SU-DHL-6 (cell line): ENCODE measurements at regions not wholly inside any gene's neighbourhood (a gene's known extent, or its start where the extent isn't known, plus 50 kb on each side); places are given as distances from the start of the nearest gene placed in this dataset.

Experiments used
- H2AFZ ChIP-seq: fragments of 200-600 bp; sonication (generic); 2 replicates; pipeline ENCODE4 v1.6.1; 2014; ENCODE audit warnings: low read depth, mild to moderate bottlenecking, moderate library complexity, mixed read lengths, antibody characterized with exemption, low read length; ENCODE audit not compliant: severe bottlenecking
- H3F3A ChIP-seq: fragments of 200-600 bp; shearing (Covaris generic); 2 replicates; pipeline ENCODE4 v1.6.0; 2016; ENCODE audit warnings: antibody characterized with exemption, mild to moderate bottlenecking; ENCODE audit not compliant: insufficient read depth
- H3K27ac ChIP-seq: fragments of 200-600 bp; sonication (generic); 2 replicates; pipeline ENCODE4 v1.5.1; 2016; ENCODE audit warnings: low read depth, mild to moderate bottlenecking, low read length, moderate library complexity, mixed read lengths
- H3K27me3 ChIP-seq: fragments of 200-600 bp; sonication (generic), shearing (Covaris generic); 2 replicates; pipeline ENCODE4 v1.6.0; 2014; ENCODE audit warnings: mild to moderate bottlenecking, low read length
- H3K36me3 ChIP-seq: fragments of 200-600 bp; sonication (generic); 2 replicates; pipeline ENCODE4 v1.6.1; 2014; ENCODE audit warnings: mild to moderate bottlenecking, low read length, mixed read lengths
- H3K4me2 ChIP-seq: fragments of 300-600, 200-600 bp; shearing (Covaris generic), sonication (generic); 2 replicates; pipeline ENCODE4 v1.6.0; 2014; ENCODE audit warnings: low read length, low read depth, mild to moderate bottlenecking; ENCODE audit not compliant: poor library complexity, severe bottlenecking
- H3K4me3 ChIP-seq: fragments of 200-600 bp; sonication (generic); 2 replicates; pipeline ENCODE4 v1.5.1; 2014; ENCODE audit warnings: antibody characterized with exemption, low read length, mild to moderate bottlenecking, mixed read lengths; ENCODE audit not compliant: insufficient read depth, poor library complexity, severe bottlenecking
- H3K79me2 ChIP-seq: fragments of 200-600 bp; sonication (generic); 2 replicates; pipeline ENCODE4 v1.6.1; 2014; ENCODE audit warnings: mild to moderate bottlenecking, low read length, moderate library complexity; ENCODE audit not compliant: insufficient read depth
- H3K9ac ChIP-seq: fragments of 200-600 bp; sonication (generic); 2 replicates; pipeline ENCODE4 v1.7.0; 2014; ENCODE audit warnings: mild to moderate bottlenecking, low read length
- H3K9me2 ChIP-seq: fragments of 200-600 bp; sonication (generic); replicated peaks from 2 replicates; pipeline ENCODE4 v1.6.1; 2014; ENCODE audit warnings: low read length; ENCODE audit not compliant: insufficient read depth
- H3K9me3 ChIP-seq: fragments of 200-600 bp; sonication (generic); 2 replicates; pipeline ENCODE4 v1.6.1; 2014; ENCODE audit warnings: low read length, mixed read lengths; ENCODE audit not compliant: insufficient read depth
- H4K20me1 ChIP-seq: fragments of 200-600 bp; sonication (generic); 2 replicates; pipeline ENCODE4 v1.6.1; 2014; ENCODE audit warnings: low read depth, mild to moderate bottlenecking, antibody characterized with exemption, low read length, moderate library complexity, mixed read lengths
- EZH2phosphoT487 ChIP-seq: fragments of 200-600 bp; sonication (generic), shearing (Covaris generic); conservative IDR thresholded peaks from 2 replicates; pipeline ENCODE4 v1.6.1; 2018; ENCODE audit warnings: mild to moderate bottlenecking, antibody characterized with exemption, low read length, moderate library complexity, mixed read lengths
- TF ChIP-seq, protein P1 (sequence below): fragments of 200-600 bp; sonication (generic); IDR thresholded peaks from one replicate; pipeline ENCODE4 v1.5.1; 2017; ENCODE audit warnings: antibody characterized with exemption, mild to moderate bottlenecking, low read length, moderate library complexity; ENCODE audit not compliant: insufficient read depth, poor library complexity, severe bottlenecking

DNA sequence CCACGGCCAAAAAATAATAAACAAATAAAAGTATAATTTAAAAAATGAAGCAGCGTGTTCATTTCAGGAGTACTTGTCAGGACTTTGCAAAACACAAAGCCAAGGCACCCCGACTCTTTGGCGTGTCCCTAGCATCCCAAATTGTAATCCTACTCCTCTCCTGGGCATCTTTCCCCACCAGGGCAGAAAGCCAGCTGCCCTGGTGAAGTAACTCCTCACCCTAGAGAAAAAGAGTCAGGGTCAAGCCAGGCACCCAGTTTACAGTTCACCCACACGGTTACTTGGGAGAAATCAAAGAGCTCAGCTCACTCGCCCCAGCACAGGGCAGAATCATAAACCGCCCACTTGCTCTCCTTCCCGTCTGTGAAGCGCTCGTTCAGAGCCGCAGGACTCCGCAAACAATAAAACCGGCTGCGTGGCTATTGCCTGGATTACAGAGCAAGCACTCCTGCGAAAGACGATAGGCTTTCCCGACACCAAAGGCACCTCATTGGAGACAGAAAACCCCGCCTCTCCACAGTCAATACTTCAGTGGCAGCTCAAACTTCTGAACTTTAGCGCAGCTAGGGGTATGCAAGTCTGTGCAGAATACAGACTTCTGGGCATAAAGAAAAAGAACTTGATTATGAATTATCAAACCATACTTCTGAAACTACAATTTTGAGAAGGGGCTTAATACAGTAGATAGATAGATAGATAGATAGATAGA is 73.0 kb upstream of the NHSL1 start:
- Histone ChIP-seq H2AFZ (no peak overlapping the region), H3K36me3 (no peaks in the 10 kb centered on the region), H3K9ac (no peak overlapping the region), H3F3A (no peaks in the 10 kb centered on the region), H3K79me2 (no peaks in the 10 kb centered on the region), H3K27ac (no peak overlapping the region), H4K20me1 (no peaks in the 10 kb centered on the region), H3K4me2 (no peak overlapping the region), H3K27me3 (no peaks in the 10 kb centered on the region), H3K9me2 (no peaks in the 10 kb centered on the region), H3K4me3 (no peak overlapping the region), H3K9me3 (no peaks in the 10 kb centered on the region)
- TF ChIP-seq EZH2phosphoT487 = no peak
- TF ChIP-seq, protein P1, sequence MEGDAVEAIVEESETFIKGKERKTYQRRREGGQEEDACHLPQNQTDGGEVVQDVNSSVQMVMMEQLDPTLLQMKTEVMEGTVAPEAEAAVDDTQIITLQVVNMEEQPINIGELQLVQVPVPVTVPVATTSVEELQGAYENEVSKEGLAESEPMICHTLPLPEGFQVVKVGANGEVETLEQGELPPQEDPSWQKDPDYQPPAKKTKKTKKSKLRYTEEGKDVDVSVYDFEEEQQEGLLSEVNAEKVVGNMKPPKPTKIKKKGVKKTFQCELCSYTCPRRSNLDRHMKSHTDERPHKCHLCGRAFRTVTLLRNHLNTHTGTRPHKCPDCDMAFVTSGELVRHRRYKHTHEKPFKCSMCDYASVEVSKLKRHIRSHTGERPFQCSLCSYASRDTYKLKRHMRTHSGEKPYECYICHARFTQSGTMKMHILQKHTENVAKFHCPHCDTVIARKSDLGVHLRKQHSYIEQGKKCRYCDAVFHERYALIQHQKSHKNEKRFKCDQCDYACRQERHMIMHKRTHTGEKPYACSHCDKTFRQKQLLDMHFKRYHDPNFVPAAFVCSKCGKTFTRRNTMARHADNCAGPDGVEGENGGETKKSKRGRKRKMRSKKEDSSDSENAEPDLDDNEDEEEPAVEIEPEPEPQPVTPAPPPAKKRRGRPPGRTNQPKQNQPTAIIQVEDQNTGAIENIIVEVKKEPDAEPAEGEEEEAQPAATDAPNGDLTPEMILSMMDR = no peak

DNA sequence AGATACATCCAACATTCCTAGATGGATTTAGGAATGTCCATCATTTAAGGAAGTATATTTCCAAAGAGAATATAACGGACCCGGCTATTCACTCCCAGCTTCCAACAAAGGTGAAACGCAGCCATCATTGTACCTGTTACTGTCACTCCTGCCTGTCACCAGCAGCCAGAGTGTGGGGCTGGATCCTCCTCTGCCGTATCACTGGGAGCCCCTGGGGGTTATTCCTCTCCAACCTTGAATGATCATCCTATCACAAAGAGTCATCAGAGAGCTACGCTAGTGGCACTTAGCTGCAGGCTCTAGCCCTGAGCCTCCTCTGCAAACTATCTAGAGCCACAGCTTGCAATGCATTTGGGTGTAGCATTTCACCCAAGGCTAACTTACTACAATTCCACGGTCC is 73.6 kb upstream of the NHSL1 start:
- Histone ChIP-seq H3K27me3 (no peaks in the 10 kb centered on the region), H3K79me2 (no peaks in the 10 kb centered on the region), H3K36me3 (no peaks in the 10 kb centered on the region), H2AFZ (no peak overlapping the region), H3K27ac (no peak overlapping the region), H3K9me2 (no peaks in the 10 kb centered on the region), H3F3A (no peaks in the 10 kb centered on the region), H3K4me2 (no peak overlapping the region), H3K9ac (no peak overlapping the region), H4K20me1 (no peaks in the 10 kb centered on the region), H3K4me3 (no peak overlapping the region), H3K9me3 (no peaks in the 10 kb centered on the region)
- TF ChIP-seq, protein P1 = no peak
- TF ChIP-seq EZH2phosphoT487 = no peak

GRCh38 chr6:138575257-138575656 is 76.0 kb upstream of the NHSL1 start:
- Histone ChIP-seq H3F3A (no peaks in the 10 kb centered on the region), H2AFZ (no peak overlapping the region), H3K9me2 (no peaks in the 10 kb centered on the region), H3K4me3 (no peak overlapping the region), H3K27me3 (no peaks in the 10 kb centered on the region), H4K20me1 (no peaks in the 10 kb centered on the region), H3K27ac (no peak overlapping the region), H3K79me2 (no peaks in the 10 kb centered on the region), H3K36me3 (no peaks in the 10 kb centered on the region), H3K4me2 (no peak overlapping the region), H3K9ac (no peak overlapping the region), H3K9me3 (no peaks in the 10 kb centered on the region)
- TF ChIP-seq EZH2phosphoT487 = no peak
- TF ChIP-seq, protein P1 = no peak
